Breast epithelium (tissue), 4 donors: ENCODE measurements at regions not wholly inside any gene's neighbourhood (a gene's known extent, or its start where the extent isn't known, plus 50 kb on each side); places are given as distances from the start of the nearest gene placed in this dataset.

Source experiments
- DNase-seq, 2 donors: peaks; one replicate each; pipeline ENCODE4 v3.0.0-alpha.2; 2019; ENCODE audit warnings: low spot score in 2 of 2
- H3K27ac ChIP-seq, 2 donors: fragments of 200-600 bp; sonication (generic) in 1 of 2; one replicate each; pipeline ENCODE4 v1.5.1; 2016 to 2019; ENCODE audit warnings: mild to moderate bottlenecking in 1 of 2
- H3K27me3 ChIP-seq, 2 donors: fragments of 200-600 bp; sonication (generic) in 1 of 2; one replicate each; pipeline versions ENCODE4 v1.5.1 to v1.6.0; 2017 to 2019; ENCODE audit warnings: control low read depth in 1 of 2, mild to moderate bottlenecking in 1 of 2
- H3K36me3 ChIP-seq: fragments of 200-600 bp; one replicate; pipeline ENCODE4 v1.5.1; 2019
- H3K4me1 ChIP-seq, 2 donors: fragments of 200-600 bp; sonication (generic); one replicate each; pipeline ENCODE4 v1.5.1; 2016 to 2019; ENCODE audit warnings: control low read depth in 1 of 2
- H3K4me3 ChIP-seq, 3 donors: fragments of 200-600 bp; sonication (generic); 1 replicate in 2 of 3; 2 replicates in 1 of 3; pipeline ENCODE4 v1.5.1; 2016 to 2019; ENCODE audit warnings: mild to moderate bottlenecking in 3 of 3, moderate library complexity in 2 of 3
- H3K9me3 ChIP-seq, 2 donors: fragments of 200-600 bp; sonication (generic) in 1 of 2; one replicate each; pipeline ENCODE4 v1.5.1; 2016 to 2019; ENCODE audit warnings: control low read depth in 1 of 2
- CTCF ChIP-seq, 3 donors: fragments of 450-650 bp; IDR thresholded peaks; one replicate each; pipeline ENCODE4 v1.5.1; 2016 to 2017; ENCODE audit warnings: antibody characterized with exemption in 3 of 3, mild to moderate bottlenecking in 3 of 3, moderate library complexity in 3 of 3
- POLR2A ChIP-seq: fragments of 450-650 bp; IDR thresholded peaks from one replicate; pipeline ENCODE4 v1.6.1; 2016; ENCODE audit warnings: antibody characterized with exemption, mild to moderate bottlenecking, moderate library complexity
- POLR2AphosphoS5 ChIP-seq, 3 donors: sonication (generic); formaldehyde crosslinking; IDR thresholded peaks; one replicate each; pipeline ENCODE4 v1.6.1; 2017; ENCODE audit warnings: antibody characterized with exemption in 3 of 3
- intact Hi-C: fragments of 100-400 bp; cut with DNase I; formaldehyde crosslinking; loops from one replicate; pipeline ENCODE4 v1.15.1; 2023; ENCODE audit warnings: low total_unique reads

- Histone ChIP-seq H3K36me3 (peaks cover 3% of the 10 kb centered on the region), H3K27ac (peak overlapping the region in 1 of 2 donors; percentile 49)
- TF ChIP-seq CTCF (IDR thresholded peaks at IDR 0.05): no peak
- TF ChIP-seq POLR2A: no peak
- no peak for TF ChIP-seq POLR2AphosphoS5 (IDR thresholded peaks at IDR 0.05)
These were observed 100.9 kb downstream of the NCOR2 start for GRCh38 chr12:124466216-124467128.

GRCh38 chr12:124465473-124465872, 101.9 kb downstream of the NCOR2 start:
- intact Hi-C loops: no loop called here
- H3K27ac ChIP-seq: peak overlapping the region in 1 of 2 donors; percentile 49
- H3K36me3 ChIP-seq: peaks cover 3% of the 10 kb centered on the region
- H3K4me3 ChIP-seq: no peak overlapping the region
- no peaks in the 10 kb centered on the region for H3K27me3 ChIP-seq
- DNase-seq: no peak
- no peaks in the 10 kb centered on the region for H3K9me3 ChIP-seq
- no peak for TF ChIP-seq POLR2AphosphoS5 (IDR thresholded peaks at IDR 0.05)
- TF ChIP-seq POLR2A: no peak
- TF ChIP-seq CTCF (IDR thresholded peaks at IDR 0.05): no peak
- no peaks in the 10 kb centered on the region for H3K4me1 ChIP-seq

More at GRCh38 chr12:124466216-124467128, 100.9 kb downstream of the NCOR2 start:
- intact Hi-C loops: no loop called here
- Histone ChIP-seq H3K27me3 (no peaks in the 10 kb centered on the region), H3K4me1 (no peaks in the 10 kb centered on the region), H3K4me3 (no peak overlapping the region), H3K9me3 (no peaks in the 10 kb centered on the region)
- DNase-seq: no peak

- Histone ChIP-seq H3K9me3 (no peaks in the 10 kb centered on the region), H3K27me3 (no peaks in the 10 kb centered on the region), H3K4me3 (no peak overlapping the region), H3K4me1 (no peaks in the 10 kb centered on the region), H3K27ac (peak overlapping the region in 1 of 2 donors; percentile 12), H3K36me3 (peaks cover 3% of the 10 kb centered on the region)
- no peak for DNase-seq
- TF ChIP-seq POLR2A (no peak), CTCF (IDR thresholded peaks at IDR 0.05) (no peak), POLR2AphosphoS5 (IDR thresholded peaks at IDR 0.05) (no peak)
- intact Hi-C loops: no loop called here
These were observed 102.6 kb downstream of the NCOR2 start for GRCh38 chr12:124464830-124465229.

- H3K9me3 ChIP-seq: no peaks in the 10 kb centered on the region
- H3K36me3 ChIP-seq: peaks cover 3% of the 10 kb centered on the region
- intact Hi-C loops: no loop called here
- no peak overlapping the region for H3K4me3 ChIP-seq
- no peak overlapping the region for H3K27ac ChIP-seq
- DNase-seq: no peak
- H3K4me1 ChIP-seq: no peaks in the 10 kb centered on the region
- TF ChIP-seq POLR2AphosphoS5 (IDR thresholded peaks at IDR 0.05): no peak
- TF ChIP-seq CTCF (IDR thresholded peaks at IDR 0.05): no peak
- no peak for TF ChIP-seq POLR2A
- H3K27me3 ChIP-seq: no peaks in the 10 kb centered on the region
These were observed 103.3 kb downstream of the NCOR2 start for GRCh38 chr12:124464062-124464461.

GRCh38 chr12:124463341-124463921, 104.0 kb downstream of the NCOR2 start:
- Histone ChIP-seq H3K9me3 (no peaks in the 10 kb centered on the region), H3K4me3 (no peak overlapping the region), H3K36me3 (peaks cover 3% of the 10 kb centered on the region), H3K27me3 (no peaks in the 10 kb centered on the region), H3K4me1 (peaks cover under 1 to 3% of the 10 kb centered on the region in 2 donors), H3K27ac (peak overlapping the region in 1 of 2 donors; percentile 43)
- intact Hi-C loops: no loop called here
- TF ChIP-seq POLR2AphosphoS5 (IDR thresholded peaks at IDR 0.05) (no peak), CTCF (IDR thresholded peaks at IDR 0.05) (no peak), POLR2A (no peak)
- no peak for DNase-seq
